MM.1S (cell line): ENCODE measurements at regions not wholly inside any gene's neighbourhood (a gene's known extent, or its start where the extent isn't known, plus 50 kb on each side); places are given as distances from the start of the nearest gene placed in this dataset.

ENCODE experiments used
- DNase-seq: peaks from one replicate; pipeline ENCODE4 v3.0.0-alpha.2; 2015
- H2AFZ ChIP-seq: fragments of 300-600 bp; sonication (generic); 2 replicates; pipeline ENCODE4 v1.6.0; 2016; ENCODE audit warnings: antibody characterized with exemption, low read length
- H3F3A ChIP-seq: fragments of 300-600 bp; sonication (generic); 2 replicates; pipeline ENCODE4 v1.6.1; 2016; ENCODE audit warnings: mild to moderate bottlenecking, antibody characterized with exemption, low read length, moderate library complexity, mixed read lengths; ENCODE audit not compliant: insufficient read depth
- H3K27ac ChIP-seq: fragments of 300-600 bp; sonication (generic); 2 replicates; pipeline ENCODE4 v1.5.1; 2016; ENCODE audit warnings: mild to moderate bottlenecking, low read length
- H3K27me3 ChIP-seq: fragments of 300-600 bp; sonication (generic); replicated peaks from 2 replicates; pipeline ENCODE4 v1.6.0; 2016; ENCODE audit warnings: low read length; ENCODE audit not compliant: insufficient read depth
- H3K36me3 ChIP-seq: fragments of 300-600 bp; sonication (generic); replicated peaks from 2 replicates; pipeline ENCODE4 v1.6.1; 2016; ENCODE audit warnings: mild to moderate bottlenecking, low read length, mixed read lengths; ENCODE audit not compliant: insufficient read depth
- H3K4me1 ChIP-seq: fragments of 300-600 bp; sonication (generic); 2 replicates; pipeline ENCODE4 v1.6.1; 2016; ENCODE audit warnings: low read length, mixed read lengths
- H3K4me2 ChIP-seq: fragments of 300-600 bp; sonication (generic); 2 replicates; pipeline ENCODE4 v1.6.0; 2016; ENCODE audit warnings: low read depth, low read length
- H3K4me3 ChIP-seq: fragments of 300-600 bp; sonication (generic); 2 replicates; pipeline ENCODE4 v1.5.1; 2016; ENCODE audit warnings: low read length, mixed read lengths
- H3K79me2 ChIP-seq: fragments of 300-600 bp; sonication (generic); 2 replicates; pipeline ENCODE4 v1.6.1; 2016; ENCODE audit warnings: mixed run types, low read length, mixed read lengths
- H3K9ac ChIP-seq: fragments of 300-600 bp; sonication (generic); 2 replicates; pipeline ENCODE4 v1.6.1; 2016; ENCODE audit warnings: low read length, mixed read lengths
- H3K9me2 ChIP-seq: fragments of 300-600 bp; sonication (generic); replicated peaks from 2 replicates; pipeline ENCODE4 v1.6.1; 2016; ENCODE audit warnings: mild to moderate bottlenecking, low read length, mixed read lengths; ENCODE audit not compliant: insufficient read depth
- H3K9me3 ChIP-seq: fragments of 300-600 bp; sonication (generic); replicated peaks from 2 replicates; pipeline ENCODE4 v1.6.1; 2016; ENCODE audit warnings: mild to moderate bottlenecking, low read length, mixed read lengths; ENCODE audit not compliant: insufficient read depth
- H4K20me1 ChIP-seq: fragments of 300-600 bp; sonication (generic); 2 replicates; pipeline ENCODE4 v1.6.1; 2016; ENCODE audit warnings: mild to moderate bottlenecking, low read length, moderate library complexity, mixed read lengths; ENCODE audit not compliant: insufficient read depth
- EZH2 ChIP-seq: fragments of 300-600 bp; sonication (generic); optimal IDR thresholded peaks from 2 replicates; pipeline ENCODE3; 2017; ENCODE audit warnings: low read depth, mild to moderate bottlenecking, antibody characterized with exemption, low read length, mixed read lengths
- EZH2phosphoT487 ChIP-seq: fragments of 300-600 bp; sonication (generic); IDR thresholded peaks from 2 replicates; pipeline ENCODE4 v1.6.1; 2018; ENCODE audit warnings: antibody characterized with exemption, low read length
- TF ChIP-seq, protein P1 (sequence below): fragments of 300-600 bp; sonication (generic); IDR thresholded peaks from 2 replicates; pipeline ENCODE4 v1.5.1; 2016; ENCODE audit warnings: antibody characterized with exemption, low read length, mixed read lengths

DNA sequence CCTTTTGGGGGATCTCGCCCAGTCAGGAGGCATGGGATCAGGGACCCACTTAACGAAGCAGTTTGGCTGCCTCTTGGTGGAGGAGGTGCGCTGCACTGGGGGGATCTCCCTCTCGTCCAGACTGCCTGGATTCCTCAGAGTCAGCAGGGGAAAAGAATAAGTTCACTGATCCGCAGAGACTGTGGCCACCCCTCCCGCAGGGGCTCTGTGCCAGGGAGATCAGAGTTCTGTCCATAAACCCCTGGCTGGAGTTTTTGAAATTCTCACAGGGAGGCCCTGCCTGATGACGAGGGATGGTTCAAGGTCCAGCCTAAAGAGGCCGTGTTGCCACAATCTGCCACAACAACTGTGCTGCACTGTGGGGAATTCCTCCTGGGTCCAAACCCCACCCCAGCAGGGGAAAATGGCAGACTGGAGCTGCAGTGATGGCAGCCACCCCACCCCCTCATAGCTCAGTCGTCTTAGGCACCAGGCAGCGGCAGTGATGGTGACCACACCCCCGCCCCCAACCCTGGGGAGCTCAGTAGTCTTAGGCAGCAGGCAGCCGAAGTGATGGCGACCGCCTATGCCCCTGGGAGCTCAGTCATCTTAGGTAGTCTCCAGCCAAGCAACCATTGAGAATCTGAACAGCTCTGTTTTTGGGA is 273.8 kb upstream of the USP25 start:
- H3F3A ChIP-seq, result no peaks in the 10 kb centered on the region
- TF ChIP-seq EZH2, result no peak
- no peaks in the 10 kb centered on the region for H4K20me1 ChIP-seq
- no peaks in the 10 kb centered on the region for H3K9me3 ChIP-seq
- no peaks in the 10 kb centered on the region for H3K36me3 ChIP-seq
- no peaks in the 10 kb centered on the region for H3K79me2 ChIP-seq
- no peak overlapping the region for H3K9ac ChIP-seq
- no peaks in the 10 kb centered on the region for H3K27me3 ChIP-seq
- no peaks in the 10 kb centered on the region for H3K4me1 ChIP-seq
- no peak overlapping the region for H3K4me2 ChIP-seq
- no peak overlapping the region for H2AFZ ChIP-seq
- H3K9me2 ChIP-seq, result no peaks in the 10 kb centered on the region
- no peak for DNase-seq
- H3K4me3 ChIP-seq, result no peak overlapping the region
- H3K27ac ChIP-seq, result no peak overlapping the region

- H3K27me3 ChIP-seq, result no peaks in the 10 kb centered on the region
- no peak overlapping the region for H3K4me3 ChIP-seq
- H3K9ac ChIP-seq, result no peak overlapping the region
- no peaks in the 10 kb centered on the region for H3K36me3 ChIP-seq
- no peak overlapping the region for H3K4me2 ChIP-seq
- no peaks in the 10 kb centered on the region for H3K9me3 ChIP-seq
- no peaks in the 10 kb centered on the region for H3K9me2 ChIP-seq
- H3K4me1 ChIP-seq, result no peaks in the 10 kb centered on the region
- no peaks in the 10 kb centered on the region for H4K20me1 ChIP-seq
- H3K27ac ChIP-seq, result no peak overlapping the region
- TF ChIP-seq EZH2, result no peak
- TF ChIP-seq EZH2phosphoT487, result no peak
- TF ChIP-seq, protein P1, sequence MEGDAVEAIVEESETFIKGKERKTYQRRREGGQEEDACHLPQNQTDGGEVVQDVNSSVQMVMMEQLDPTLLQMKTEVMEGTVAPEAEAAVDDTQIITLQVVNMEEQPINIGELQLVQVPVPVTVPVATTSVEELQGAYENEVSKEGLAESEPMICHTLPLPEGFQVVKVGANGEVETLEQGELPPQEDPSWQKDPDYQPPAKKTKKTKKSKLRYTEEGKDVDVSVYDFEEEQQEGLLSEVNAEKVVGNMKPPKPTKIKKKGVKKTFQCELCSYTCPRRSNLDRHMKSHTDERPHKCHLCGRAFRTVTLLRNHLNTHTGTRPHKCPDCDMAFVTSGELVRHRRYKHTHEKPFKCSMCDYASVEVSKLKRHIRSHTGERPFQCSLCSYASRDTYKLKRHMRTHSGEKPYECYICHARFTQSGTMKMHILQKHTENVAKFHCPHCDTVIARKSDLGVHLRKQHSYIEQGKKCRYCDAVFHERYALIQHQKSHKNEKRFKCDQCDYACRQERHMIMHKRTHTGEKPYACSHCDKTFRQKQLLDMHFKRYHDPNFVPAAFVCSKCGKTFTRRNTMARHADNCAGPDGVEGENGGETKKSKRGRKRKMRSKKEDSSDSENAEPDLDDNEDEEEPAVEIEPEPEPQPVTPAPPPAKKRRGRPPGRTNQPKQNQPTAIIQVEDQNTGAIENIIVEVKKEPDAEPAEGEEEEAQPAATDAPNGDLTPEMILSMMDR, result no peak
- H3K79me2 ChIP-seq, result no peaks in the 10 kb centered on the region
- H3F3A ChIP-seq, result no peaks in the 10 kb centered on the region
- H2AFZ ChIP-seq, result no peak overlapping the region
- no peak for DNase-seq
Measured at GRCh38 chr21:15457965-15458364, 271.8 kb upstream of the USP25 start.

GRCh38 chr21:15462092-15462491 is 267.7 kb upstream of the USP25 start:
- no peaks in the 10 kb centered on the region for H3K79me2 ChIP-seq

GRCh38 chr21:15466329-15466728 is 263.5 kb upstream of the USP25 start:
- Histone ChIP-seq H3K4me2 (no peak overlapping the region), H3K4me1 (no peaks in the 10 kb centered on the region), H3K27me3 (no peaks in the 10 kb centered on the region), H4K20me1 (no peaks in the 10 kb centered on the region), H2AFZ (no peak overlapping the region), H3K9me2 (no peaks in the 10 kb centered on the region), H3K27ac (no peak overlapping the region), H3F3A (no peaks in the 10 kb centered on the region), H3K9me3 (no peaks in the 10 kb centered on the region), H3K36me3 (no peaks in the 10 kb centered on the region), H3K79me2 (no peaks in the 10 kb centered on the region), H3K4me3 (no peak overlapping the region), H3K9ac (no peak overlapping the region)
- DNase-seq, result no peak
- TF ChIP-seq EZH2phosphoT487, result no peak
- TF ChIP-seq EZH2, result no peak
- TF ChIP-seq, protein P1, result no peak

More at GRCh38 chr21:15462092-15462491, 267.7 kb upstream of the USP25 start:
- no peak overlapping the region for H3K4me2 ChIP-seq
- H3K9me3 ChIP-seq, result no peaks in the 10 kb centered on the region
- H2AFZ ChIP-seq, result no peak overlapping the region
- no peak overlapping the region for H3K4me3 ChIP-seq
- no peaks in the 10 kb centered on the region for H3K27me3 ChIP-seq
- H3K9me2 ChIP-seq, result no peaks in the 10 kb centered on the region
- H3K27ac ChIP-seq, result no peak overlapping the region
- H3F3A ChIP-seq, result no peaks in the 10 kb centered on the region
- TF ChIP-seq, protein P1, result no peak
- TF ChIP-seq EZH2 (no peak), EZH2phosphoT487 (no peak)
- no peaks in the 10 kb centered on the region for H3K36me3 ChIP-seq
- no peak overlapping the region for H3K9ac ChIP-seq
- H4K20me1 ChIP-seq, result no peaks in the 10 kb centered on the region
- H3K4me1 ChIP-seq, result no peaks in the 10 kb centered on the region
- no peak for DNase-seq
